GM12874 (cell line): ENCODE measurements at regions not wholly inside any gene's neighbourhood (a gene's known extent, or its start where the extent isn't known, plus 50 kb on each side); places are given as distances from the start of the nearest gene placed in this dataset.

ENCODE experiments used
- TF ChIP-seq, protein P1 (sequence below): IDR thresholded peaks from 2 replicates; pipeline ENCODE4 v1.5.1; 2011; ENCODE audit warnings: low read depth, mild to moderate bottlenecking, control low read depth, low read length, moderate library complexity; ENCODE audit not compliant: insufficient read depth

DNA sequence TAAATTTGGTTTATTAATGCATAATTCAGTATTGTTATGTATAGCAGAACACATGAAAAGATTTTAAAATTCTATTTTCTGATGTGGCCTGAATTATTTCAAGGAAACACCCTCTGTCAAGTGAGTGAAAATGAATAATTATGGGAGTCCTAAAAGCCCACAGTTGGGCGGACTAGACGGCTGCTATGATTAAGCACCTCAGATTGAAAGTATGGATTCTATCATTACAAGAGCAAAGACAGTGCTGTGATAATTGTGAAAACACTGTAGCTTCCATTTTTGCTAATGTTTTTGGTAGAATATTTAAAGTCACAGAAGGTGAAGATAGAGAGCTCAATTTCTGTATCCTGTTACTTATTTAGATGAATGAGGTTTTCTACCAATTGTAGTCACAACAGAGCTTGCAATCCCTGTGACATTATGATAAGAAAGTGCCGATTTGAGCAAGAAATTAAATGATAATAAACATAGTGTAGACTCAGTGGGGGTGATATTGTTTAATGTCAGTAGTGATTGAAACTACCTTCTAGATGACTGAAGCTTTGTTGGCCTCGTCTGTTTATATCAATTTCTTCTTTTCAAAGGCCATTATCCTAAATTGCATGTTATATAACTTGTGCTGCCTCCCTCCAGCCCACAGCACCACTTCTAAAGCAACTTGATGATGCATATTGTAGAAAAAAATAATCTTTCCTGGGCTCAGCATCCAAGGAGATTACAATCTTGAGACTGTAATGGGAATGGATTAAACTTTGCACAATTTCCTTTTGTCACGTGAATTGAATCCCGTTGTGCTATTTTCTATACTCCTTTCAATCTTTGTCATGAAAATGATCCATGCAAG lies 359.8 kb downstream of the BTG1 start:
- TF ChIP-seq, protein P1, sequence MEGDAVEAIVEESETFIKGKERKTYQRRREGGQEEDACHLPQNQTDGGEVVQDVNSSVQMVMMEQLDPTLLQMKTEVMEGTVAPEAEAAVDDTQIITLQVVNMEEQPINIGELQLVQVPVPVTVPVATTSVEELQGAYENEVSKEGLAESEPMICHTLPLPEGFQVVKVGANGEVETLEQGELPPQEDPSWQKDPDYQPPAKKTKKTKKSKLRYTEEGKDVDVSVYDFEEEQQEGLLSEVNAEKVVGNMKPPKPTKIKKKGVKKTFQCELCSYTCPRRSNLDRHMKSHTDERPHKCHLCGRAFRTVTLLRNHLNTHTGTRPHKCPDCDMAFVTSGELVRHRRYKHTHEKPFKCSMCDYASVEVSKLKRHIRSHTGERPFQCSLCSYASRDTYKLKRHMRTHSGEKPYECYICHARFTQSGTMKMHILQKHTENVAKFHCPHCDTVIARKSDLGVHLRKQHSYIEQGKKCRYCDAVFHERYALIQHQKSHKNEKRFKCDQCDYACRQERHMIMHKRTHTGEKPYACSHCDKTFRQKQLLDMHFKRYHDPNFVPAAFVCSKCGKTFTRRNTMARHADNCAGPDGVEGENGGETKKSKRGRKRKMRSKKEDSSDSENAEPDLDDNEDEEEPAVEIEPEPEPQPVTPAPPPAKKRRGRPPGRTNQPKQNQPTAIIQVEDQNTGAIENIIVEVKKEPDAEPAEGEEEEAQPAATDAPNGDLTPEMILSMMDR: no peak

DNA sequence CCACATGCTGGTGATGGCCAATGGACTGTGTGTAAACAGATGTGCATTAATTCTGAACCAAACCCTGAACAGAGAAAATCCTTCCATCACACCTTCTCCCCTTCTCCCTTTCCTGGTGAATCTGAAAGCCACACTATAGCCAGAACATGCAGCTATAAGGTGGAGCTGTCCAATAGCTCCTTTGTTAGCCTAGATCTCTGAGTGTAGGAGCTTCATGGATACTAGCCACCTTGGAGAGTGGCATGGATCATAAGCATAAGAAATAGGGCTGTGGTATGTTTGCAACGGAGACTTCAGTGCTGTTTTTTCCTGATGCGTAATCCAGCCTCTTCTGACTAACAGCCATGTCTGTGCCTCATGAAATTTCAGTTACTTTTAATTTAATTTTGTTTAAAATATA lies 364.5 kb downstream of the BTG1 start:
- TF ChIP-seq, protein P1: no peak

- TF ChIP-seq, protein P1: no peak
These were observed 366.7 kb downstream of the BTG1 start for GRCh38 chr12:91778938-91779400.

GRCh38 chr12:91778091-91778832 lies 367.4 kb downstream of the BTG1 start:
- TF ChIP-seq, protein P1: no peak

DNA sequence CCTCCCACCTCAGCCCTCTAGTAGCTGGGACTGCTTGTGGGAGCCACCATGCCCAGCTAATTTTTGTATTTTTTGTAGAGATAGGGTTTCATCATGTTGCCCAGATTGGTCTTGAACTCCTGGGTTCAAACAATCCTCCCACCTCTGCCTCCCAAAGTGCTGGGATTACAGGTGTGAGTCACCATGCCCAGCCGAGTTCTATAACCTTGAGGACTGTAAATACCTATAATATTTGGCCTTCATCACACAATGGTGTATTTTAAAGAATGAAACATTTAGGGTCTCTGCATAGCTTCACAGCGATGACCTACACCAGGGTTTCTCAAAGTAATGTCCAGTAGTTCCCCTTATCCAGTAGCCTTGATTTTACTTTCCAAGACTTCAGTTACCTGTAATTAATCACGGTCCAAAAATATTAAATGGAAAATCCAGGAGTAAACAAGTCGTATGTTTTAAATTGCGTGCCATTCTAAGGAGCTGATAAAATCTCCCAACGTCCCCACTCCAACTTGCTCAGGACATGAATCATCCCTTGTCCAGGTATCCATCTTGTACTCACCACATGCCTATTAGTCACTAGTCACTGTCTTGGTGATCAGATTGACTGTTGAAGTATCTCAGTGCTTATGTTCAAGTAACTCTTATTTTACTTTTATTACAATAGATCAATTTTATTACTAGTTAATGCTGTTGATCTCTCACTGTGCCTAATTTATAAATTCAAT lies 368.2 kb downstream of the BTG1 start:
- TF ChIP-seq, protein P1: no peak

DNA sequence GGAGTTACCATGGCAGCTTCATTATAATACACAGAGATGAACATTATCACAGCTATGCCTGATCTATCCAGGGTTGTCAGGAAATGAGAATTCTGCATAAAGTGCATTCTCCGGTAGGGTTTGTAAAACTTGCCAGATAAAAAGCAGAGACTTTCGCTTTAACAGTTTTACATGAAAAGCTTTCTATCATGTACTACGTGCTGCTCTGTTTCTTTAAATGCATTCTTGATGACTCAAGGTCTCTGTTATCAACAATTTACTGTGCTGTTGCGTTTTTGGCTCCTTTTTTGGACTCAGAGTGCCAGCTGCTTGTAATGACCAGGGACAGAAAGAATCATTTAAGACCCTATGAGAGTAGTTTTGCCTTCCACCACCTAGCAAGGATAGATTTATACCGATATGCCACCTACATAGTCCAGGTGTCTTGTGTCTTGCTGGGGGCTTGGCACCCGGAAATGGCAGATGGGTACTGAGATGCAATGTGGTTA lies 371.2 kb downstream of the BTG1 start:
- TF ChIP-seq, protein P1: no peak

GRCh38 chr12:91773749-91774429 lies 371.8 kb downstream of the BTG1 start:
- TF ChIP-seq, protein P1: no peak
